Right cardiac atrium (tissue), 5 donors: ENCODE measurements at regions not wholly inside any gene's neighbourhood (a gene's known extent, or its start where the extent isn't known, plus 50 kb on each side); places are given as distances from the start of the nearest gene placed in this dataset.

Experiments
- ATAC-seq, 2 donors: fragments of 200-7000 bp; cut with Tn5 transposase; one replicate each; pipeline versions ENCODE4 v1.8.0 to v1.9.1; 2020; ENCODE audit warnings: moderate library complexity in 2 of 2, mild to moderate bottlenecking in 1 of 2
- DNase-seq, 3 donors: peaks; one replicate each; pipeline ENCODE4 v3.0.0-alpha.2; 2020
- H3K27ac ChIP-seq: one replicate; pipeline ENCODE4 v1.5.1; 2013; ENCODE audit warnings: mild to moderate bottlenecking, low read length, control low read depth, moderate library complexity
- H3K27me3 ChIP-seq: one replicate; pipeline ENCODE4 v1.6.1; 2013; ENCODE audit not compliant: control insufficient read depth, insufficient read depth
- H3K4me1 ChIP-seq: one replicate; pipeline ENCODE4 v1.6.1; 2013; ENCODE audit warnings: low read length; ENCODE audit not compliant: control insufficient read depth, insufficient read depth
- H3K4me3 ChIP-seq: one replicate; pipeline ENCODE4 v1.5.1; 2013; ENCODE audit warnings: low read length, control low read depth
- H3K9me3 ChIP-seq: one replicate; pipeline ENCODE4 v1.6.1; 2013; ENCODE audit warnings: low read length; ENCODE audit not compliant: control insufficient read depth
- WGBS: extraction: QIAGEN DNeasy Blood & Tissue Kit; methylation state at CpG from one replicate; pipeline ENCODE4 v1.1.7; 2013; 5-methylcytosine and 5-hydroxymethylcytosine counted together
- intact Hi-C, 4 donors: fragments of 100-400 bp; cut with DNase I; formaldehyde crosslinking; loops; one replicate each; pipeline versions ENCODE4 v1.11.0 to v1.14.0; 2022 to 2023
- donor health status: healthy with polysubstance abuse.
- donor health status: DM: no; HTN: yes; CAD: no.
- donor health status: DM: no; HTN: no; CAD: no.
- donor health status: DM: no; HTN: yes; CAD: no; lungs with severe emphysema.
- donor health status: DM: yes; HTN: yes; CAD: no.

DNA sequence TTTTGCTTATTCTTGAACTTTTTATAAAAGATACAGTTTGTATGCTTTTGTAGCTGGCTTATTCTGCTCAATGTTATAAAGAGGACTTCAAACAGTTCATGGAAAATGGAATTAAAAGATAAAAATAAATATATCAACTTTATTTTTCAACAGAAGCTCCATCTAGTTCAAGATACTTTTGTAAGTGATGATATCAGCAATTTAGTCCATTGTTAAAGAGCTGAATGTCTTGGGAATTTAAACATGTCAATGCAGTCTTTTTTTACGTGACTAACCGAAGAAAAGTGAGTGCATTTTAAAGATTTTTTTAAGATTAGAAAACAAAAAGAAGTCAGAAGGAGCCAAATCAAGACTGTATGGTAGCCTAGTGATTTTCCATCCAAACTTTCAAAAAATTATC is 85.4 kb upstream of the CHST9 start:
- Histone ChIP-seq H3K9me3 (no peaks in the 10 kb centered on the region), H3K27ac (no peak overlapping the region), H3K4me3 (no peak overlapping the region), H3K27me3 (no peaks in the 10 kb centered on the region), H3K4me1 (no peaks in the 10 kb centered on the region)
- 89% methylated on average over 2 of the region's 2 CpGs for WGBS
- intact Hi-C loops, result no loop called here
- ATAC-seq, result no peak
- no peak for DNase-seq

DNA sequence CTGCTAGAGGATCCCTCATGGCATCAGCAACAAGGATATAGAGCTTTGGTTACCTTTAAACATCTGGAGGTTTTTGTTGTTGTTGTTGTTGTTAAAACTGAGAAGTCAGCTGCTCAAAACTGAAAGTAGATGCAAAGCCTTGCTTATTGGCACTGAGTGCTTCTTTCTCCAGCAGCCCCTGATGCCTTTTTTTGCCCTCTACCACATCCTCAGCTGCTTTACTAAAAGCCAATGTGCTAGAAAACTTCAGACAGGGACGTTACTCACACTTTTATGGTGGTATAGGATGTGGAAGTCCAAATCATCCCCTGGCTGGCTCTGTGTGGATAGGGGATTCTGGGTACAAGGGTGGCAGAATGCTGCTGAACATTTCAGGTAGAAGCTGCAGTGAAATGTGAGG is 78.3 kb upstream of the CHST9 start:
- no peaks in the 10 kb centered on the region for H3K9me3 ChIP-seq
- H3K27me3 ChIP-seq, result no peaks in the 10 kb centered on the region
- 59% methylated on average over 1 of the region's 1 CpG for WGBS
- no peak for ATAC-seq
- intact Hi-C loops, result no loop called here
- no peak overlapping the region for H3K4me3 ChIP-seq
- H3K4me1 ChIP-seq, result no peaks in the 10 kb centered on the region
- no peak for DNase-seq
- H3K27ac ChIP-seq, result no peak overlapping the region

DNA sequence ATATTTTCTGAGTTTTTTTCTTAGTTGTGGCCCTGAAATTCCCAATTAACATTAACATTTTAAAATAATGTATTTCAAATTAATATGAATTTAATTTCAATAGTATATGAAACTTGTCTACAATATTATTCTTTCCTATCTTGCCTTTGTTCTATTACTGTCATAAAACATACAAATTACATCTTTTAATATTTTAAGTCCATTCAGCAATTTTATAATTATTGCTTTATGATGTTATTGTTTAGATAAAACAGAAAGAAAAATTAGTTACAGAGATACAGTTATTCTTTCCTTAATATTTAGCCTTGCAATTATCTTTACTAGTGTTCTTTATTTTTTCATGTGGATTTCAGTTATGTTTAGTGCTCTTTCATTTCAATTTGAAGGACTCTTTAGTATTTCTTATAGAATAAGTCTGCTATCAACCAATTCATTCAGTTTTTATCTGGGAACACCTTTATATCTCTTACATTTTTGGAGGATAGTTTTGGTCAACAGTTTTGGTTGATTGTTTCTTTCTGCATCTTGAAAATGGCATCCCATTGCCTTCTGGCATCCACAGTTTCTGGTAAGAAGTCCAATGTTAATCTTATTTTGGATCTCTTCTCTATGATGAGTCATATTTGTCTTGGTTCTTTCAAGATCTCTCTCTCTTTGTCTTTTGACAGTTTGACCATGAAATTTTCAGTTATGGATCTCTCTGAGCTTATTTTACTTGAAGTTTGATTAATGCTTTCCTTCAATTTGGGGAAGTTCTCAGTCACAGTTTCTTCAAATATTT is 76.9 kb upstream of the CHST9 start:
- H3K27ac ChIP-seq, result no peak overlapping the region
- DNase-seq, result no peak
- intact Hi-C loops, result no loop called here

DNA sequence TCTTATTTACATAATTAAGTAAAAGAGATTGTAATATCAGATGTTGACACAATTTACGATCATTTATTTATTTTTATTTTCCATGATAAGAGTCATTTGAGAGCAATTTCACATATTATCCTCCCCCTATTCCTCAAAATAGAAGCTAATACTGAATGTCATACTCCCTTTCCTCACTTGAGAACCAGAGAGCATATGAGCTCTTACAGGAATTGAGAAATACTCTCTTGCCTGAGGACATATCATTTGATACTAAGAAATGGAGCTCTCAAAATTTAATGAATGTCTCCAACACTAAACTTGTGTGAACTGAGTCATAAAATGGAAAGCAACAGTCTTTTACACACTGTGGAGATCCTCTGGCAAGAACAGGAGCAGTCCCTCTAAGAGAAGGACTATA is 68.5 kb upstream of the CHST9 start:
- WGBS, result 74% methylated on average over 1 of the region's 1 CpG
- Histone ChIP-seq H3K4me3 (no peak overlapping the region), H3K27ac (no peak overlapping the region), H3K27me3 (no peaks in the 10 kb centered on the region), H3K9me3 (no peaks in the 10 kb centered on the region), H3K4me1 (no peaks in the 10 kb centered on the region)
- DNase-seq (no peak), ATAC-seq (no peak)
- intact Hi-C loops, result no loop called here

More for the DNA sequence above, 76.9 kb upstream of the CHST9 start:
- no peaks in the 10 kb centered on the region for H3K9me3 ChIP-seq
- H3K4me1 ChIP-seq, result no peaks in the 10 kb centered on the region
- no peak overlapping the region for H3K4me3 ChIP-seq
- no peak for ATAC-seq
- no peaks in the 10 kb centered on the region for H3K27me3 ChIP-seq

DNA sequence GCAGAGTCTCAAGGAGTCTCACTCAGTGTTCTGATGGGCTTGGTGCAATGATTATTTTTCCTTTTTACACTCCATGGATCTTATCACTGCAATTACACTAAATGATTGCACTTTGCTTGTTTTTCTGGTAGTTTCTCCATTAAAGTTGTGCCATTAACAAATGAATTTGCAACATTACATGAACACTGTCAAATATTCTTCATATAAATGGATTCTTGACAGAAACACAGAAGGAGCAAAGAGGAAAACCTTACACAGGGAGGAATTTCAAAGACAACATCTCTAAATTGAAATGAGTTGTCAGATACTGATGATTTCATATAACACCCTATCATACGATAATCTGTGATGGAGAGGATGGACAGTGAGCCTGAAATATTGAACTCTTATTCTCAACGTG is 65.4 kb upstream of the CHST9 start:
- no peak overlapping the region for H3K4me3 ChIP-seq
- intact Hi-C loops, result no loop called here
- WGBS, result 80% methylated on average over 2 of the region's 2 CpGs
- no peaks in the 10 kb centered on the region for H3K4me1 ChIP-seq
- H3K27ac ChIP-seq, result no peak overlapping the region
- DNase-seq (no peak), ATAC-seq (no peak)
- no peaks in the 10 kb centered on the region for H3K27me3 ChIP-seq
- no peaks in the 10 kb centered on the region for H3K9me3 ChIP-seq

DNA sequence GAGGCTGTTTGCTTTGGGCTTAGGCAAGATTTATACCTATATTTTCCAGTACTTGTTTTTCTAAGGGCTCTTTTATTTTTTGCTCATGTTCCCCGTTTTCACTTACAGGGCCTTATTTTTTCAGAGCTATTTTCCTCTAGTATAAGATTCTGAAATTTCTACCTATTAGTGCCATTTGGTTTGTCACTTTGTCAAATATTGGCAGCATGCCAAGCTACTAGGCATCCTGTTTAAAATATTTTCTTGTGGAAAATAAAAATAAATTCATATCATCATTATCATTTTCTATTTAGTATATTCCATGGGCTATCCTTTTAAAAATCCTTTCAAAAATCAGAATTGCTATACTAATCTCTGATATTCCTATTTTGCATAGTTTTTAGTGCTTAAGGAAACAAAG is 64.8 kb upstream of the CHST9 start:
- H3K4me3 ChIP-seq, result no peak overlapping the region
- no peak for DNase-seq
- H3K27me3 ChIP-seq, result no peaks in the 10 kb centered on the region
- H3K27ac ChIP-seq, result no peak overlapping the region
- H3K4me1 ChIP-seq, result no peaks in the 10 kb centered on the region
- intact Hi-C loops, result no loop called here
- no peaks in the 10 kb centered on the region for H3K9me3 ChIP-seq
- 67% methylated on average over 1 of the region's 1 CpG for WGBS
- ATAC-seq, result no peak

DNA sequence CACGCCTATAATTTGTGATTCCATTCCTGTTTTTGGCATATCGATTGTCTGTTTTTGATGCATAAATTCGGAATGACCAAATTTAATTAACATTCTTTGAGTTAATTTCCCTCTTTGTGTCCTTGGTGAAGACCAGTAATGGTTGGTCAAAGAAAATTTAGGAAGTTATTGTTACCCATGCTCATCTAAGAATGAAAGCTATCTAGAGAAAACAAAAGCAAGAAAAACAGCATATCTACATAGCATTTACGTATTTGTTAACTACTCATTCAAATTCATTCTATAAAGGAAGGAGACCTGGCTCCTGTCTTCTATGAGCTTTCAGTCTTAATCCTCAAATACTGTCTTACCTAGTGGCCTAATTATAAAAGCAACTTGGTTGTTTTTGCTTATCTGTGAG is 59.2 kb upstream of the CHST9 start:
- Histone ChIP-seq H3K9me3 (no peaks in the 10 kb centered on the region), H3K27ac (no peak overlapping the region), H3K27me3 (no peaks in the 10 kb centered on the region), H3K4me1 (no peaks in the 10 kb centered on the region), H3K4me3 (no peak overlapping the region)
- ATAC-seq (no peak), DNase-seq (no peak)
- intact Hi-C loops, result no loop called here
- WGBS, result 80% methylated on average over 4 of the region's 4 CpGs

DNA sequence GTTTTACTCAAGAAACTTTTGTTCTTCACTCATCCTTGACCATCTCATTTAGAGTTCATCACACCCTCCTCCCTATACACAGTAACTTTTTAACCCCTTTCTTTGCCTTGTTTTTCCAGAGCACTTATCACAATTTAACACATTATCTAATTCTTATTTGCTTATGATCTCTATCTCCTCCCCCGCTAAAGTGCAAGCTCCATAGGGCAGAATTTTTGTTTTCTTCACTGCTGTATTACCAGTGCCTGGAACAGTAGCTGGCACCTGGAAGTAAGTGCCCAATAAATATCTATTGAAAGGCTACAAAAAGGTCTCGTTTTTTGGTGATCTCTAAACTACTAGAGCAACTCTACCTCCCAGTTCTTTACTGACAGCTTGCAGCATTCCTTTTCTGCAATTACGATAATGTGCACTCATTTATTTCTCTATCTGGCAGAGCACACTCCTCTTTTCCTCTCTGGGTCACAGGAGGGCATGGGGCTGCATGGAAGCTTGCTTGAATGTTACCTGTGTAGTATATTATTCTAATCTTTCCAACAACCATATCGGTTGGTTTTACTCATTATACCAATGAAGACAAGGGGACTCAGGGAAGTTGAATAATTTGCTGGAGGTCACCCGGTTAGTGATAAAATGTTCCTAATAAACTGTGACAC is 57.4 kb upstream of the CHST9 start:
- no peaks in the 10 kb centered on the region for H3K27me3 ChIP-seq
- H3K27ac ChIP-seq, result no peak overlapping the region
- H3K4me1 ChIP-seq, result no peaks in the 10 kb centered on the region
- 46% methylated on average over 5 of the region's 5 CpGs for WGBS
- H3K9me3 ChIP-seq, result no peaks in the 10 kb centered on the region
- ATAC-seq, result no peak
- DNase-seq, result no peak
- intact Hi-C loops, result no loop called here
- H3K4me3 ChIP-seq, result no peak overlapping the region

DNA sequence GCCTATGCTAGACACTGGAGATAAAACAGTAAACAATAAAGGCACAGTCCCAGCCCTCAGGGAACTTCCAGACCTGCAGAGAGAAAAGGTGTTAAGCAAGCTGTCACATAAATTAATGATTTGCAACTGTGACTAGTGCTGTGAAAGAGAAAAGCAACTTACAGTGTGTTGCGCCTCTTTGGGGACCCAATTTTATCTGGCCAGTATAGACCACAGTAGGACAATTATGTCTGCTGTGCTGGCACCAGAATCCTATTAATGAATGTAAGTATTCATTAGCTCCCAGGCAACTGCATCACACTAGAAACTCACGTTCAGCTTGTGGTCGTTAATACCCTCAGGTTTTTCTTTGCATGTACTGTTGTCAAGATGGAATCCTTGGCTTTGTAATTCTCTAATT is 55.3 kb upstream of the CHST9 start:
- Histone ChIP-seq H3K27me3 (no peaks in the 10 kb centered on the region), H3K4me3 (no peak overlapping the region), H3K27ac (no peak overlapping the region), H3K9me3 (no peaks in the 10 kb centered on the region), H3K4me1 (no peaks in the 10 kb centered on the region)
- ATAC-seq (no peak), DNase-seq (no peak)
- intact Hi-C loops, result no loop called here
- WGBS, result 67% methylated on average over 3 of the region's 3 CpGs

DNA sequence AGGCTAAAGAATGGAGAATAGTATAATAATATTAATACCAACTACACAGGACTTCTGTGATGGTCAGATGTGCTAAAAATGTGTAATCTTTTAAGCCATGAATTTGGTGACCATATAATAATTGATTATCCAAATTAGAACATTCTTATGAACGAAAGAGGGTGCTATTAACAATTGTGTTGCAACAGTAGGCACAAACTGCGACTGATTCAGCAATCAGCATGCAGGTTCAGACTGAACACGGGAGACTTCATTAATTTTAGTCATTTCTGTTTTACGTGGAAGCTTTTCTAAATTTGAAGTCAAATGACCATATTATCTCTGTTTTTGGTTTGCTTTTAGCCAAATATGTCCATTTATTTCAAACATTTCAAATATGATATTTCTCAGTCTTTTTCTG is 54.6 kb upstream of the CHST9 start:
- H3K27me3 ChIP-seq, result no peaks in the 10 kb centered on the region
- no peak overlapping the region for H3K27ac ChIP-seq
- H3K4me3 ChIP-seq, result no peak overlapping the region
- no peak for DNase-seq
- ATAC-seq, result no peak
- no peaks in the 10 kb centered on the region for H3K4me1 ChIP-seq
- H3K9me3 ChIP-seq, result no peaks in the 10 kb centered on the region
- WGBS, result 78% methylated on average over 4 of the region's 4 CpGs
- intact Hi-C loops, result loop anchor here in 1 of 4 donors (10.0 kb wide), 1 partner anchor 75 kb away; no protein-coding TSS in a partner anchor

DNA sequence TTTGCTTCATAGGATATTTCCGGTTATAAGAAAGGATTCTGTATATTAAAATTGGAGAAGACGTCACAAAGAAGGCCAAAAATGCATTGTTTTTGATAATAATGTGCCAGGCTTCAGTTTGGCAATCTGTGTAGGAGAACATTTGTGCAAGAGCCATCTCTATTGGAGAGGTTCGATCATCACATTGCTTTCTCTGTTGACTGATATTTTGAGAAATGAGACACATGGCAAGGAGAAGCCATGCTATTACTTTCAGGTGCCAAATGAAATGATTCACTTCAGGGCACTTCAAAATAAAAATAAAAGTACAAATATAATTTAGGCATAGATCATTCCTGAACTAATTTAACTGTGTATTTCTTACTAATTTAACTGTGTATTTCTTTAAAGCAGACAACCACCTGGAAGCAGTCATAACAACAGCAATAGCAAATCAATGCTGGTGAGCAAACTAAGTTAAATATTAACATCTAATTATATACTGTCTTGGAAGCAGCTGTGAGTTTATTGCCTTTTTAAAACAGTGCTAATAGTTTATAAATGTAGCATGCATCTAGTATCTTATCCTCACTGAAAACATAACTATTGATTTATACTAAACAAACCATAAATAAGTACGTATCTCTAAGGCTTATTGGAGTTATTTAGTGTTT is 50.2 kb upstream of the CHST9 start:
- Histone ChIP-seq H3K27me3 (no peaks in the 10 kb centered on the region), H3K4me3 (no peak overlapping the region), H3K9me3 (no peaks in the 10 kb centered on the region), H3K4me1 (no peaks in the 10 kb centered on the region), H3K27ac (no peak overlapping the region)
- ATAC-seq (no peak), DNase-seq (no peak)
- WGBS, result 75% methylated on average over 4 of the region's 4 CpGs
- intact Hi-C loops, result loop anchor here in 1 of 4 donors (10.0 kb wide), 1 partner anchor 79 kb away; no protein-coding TSS in a partner anchor
